Upper lobe of right lung (tissue), 1 donor: ENCODE measurements at regions not wholly inside any gene's neighbourhood (a gene's known extent, or its start where the extent isn't known, plus 50 kb on each side); places are given as distances from the start of the nearest gene placed in this dataset.
"Not testable (repeated sequence)": the region's sequence is repeated elsewhere in the genome, so short reads cannot be mapped to it uniquely, and the experiment has no call there.

Experiments
- ATAC-seq: fragments of 200-7000 bp; cut with Tn5 transposase; one replicate; pipeline ENCODE4 v1.9.1; 2020; ENCODE audit warnings: mild to moderate bottlenecking, moderate library complexity
- DNase-seq: peaks from one replicate; pipeline ENCODE4 v3.0.0-alpha.2; 2020
- H3K27ac ChIP-seq: fragments of 200-600 bp; one replicate; pipeline ENCODE4 v1.8.0; 2022
- H3K27me3 ChIP-seq: fragments of 200-600 bp; one replicate; pipeline ENCODE4 v1.8.0; 2022; ENCODE audit warnings: mild to moderate bottlenecking
- H3K36me3 ChIP-seq: fragments of 200-600 bp; one replicate; pipeline ENCODE4 v1.8.0; 2022
- H3K4me1 ChIP-seq: fragments of 200-600 bp; one replicate; pipeline ENCODE4 v1.8.0; 2022
- H3K4me3 ChIP-seq: fragments of 200-600 bp; one replicate; pipeline ENCODE4 v1.8.0; 2022; ENCODE audit warnings: mild to moderate bottlenecking
- H3K9me3 ChIP-seq: fragments of 200-600 bp; one replicate; pipeline ENCODE4 v1.8.0; 2022
- intact Hi-C: fragments of 100-400 bp; cut with DNase I; formaldehyde crosslinking; loops from one replicate; pipeline ENCODE4 v1.11.0; 2022
- TF ChIP-seq, protein P1 (sequence below): fragments of 200-600 bp; IDR thresholded peaks from one replicate; pipeline ENCODE4 v1.8.0; 2022; ENCODE audit warnings: antibody characterized with exemption
- donor health status: DM: no; HTN: yes; CAD: no; lungs with severe emphysema.

- TF ChIP-seq, protein P1, sequence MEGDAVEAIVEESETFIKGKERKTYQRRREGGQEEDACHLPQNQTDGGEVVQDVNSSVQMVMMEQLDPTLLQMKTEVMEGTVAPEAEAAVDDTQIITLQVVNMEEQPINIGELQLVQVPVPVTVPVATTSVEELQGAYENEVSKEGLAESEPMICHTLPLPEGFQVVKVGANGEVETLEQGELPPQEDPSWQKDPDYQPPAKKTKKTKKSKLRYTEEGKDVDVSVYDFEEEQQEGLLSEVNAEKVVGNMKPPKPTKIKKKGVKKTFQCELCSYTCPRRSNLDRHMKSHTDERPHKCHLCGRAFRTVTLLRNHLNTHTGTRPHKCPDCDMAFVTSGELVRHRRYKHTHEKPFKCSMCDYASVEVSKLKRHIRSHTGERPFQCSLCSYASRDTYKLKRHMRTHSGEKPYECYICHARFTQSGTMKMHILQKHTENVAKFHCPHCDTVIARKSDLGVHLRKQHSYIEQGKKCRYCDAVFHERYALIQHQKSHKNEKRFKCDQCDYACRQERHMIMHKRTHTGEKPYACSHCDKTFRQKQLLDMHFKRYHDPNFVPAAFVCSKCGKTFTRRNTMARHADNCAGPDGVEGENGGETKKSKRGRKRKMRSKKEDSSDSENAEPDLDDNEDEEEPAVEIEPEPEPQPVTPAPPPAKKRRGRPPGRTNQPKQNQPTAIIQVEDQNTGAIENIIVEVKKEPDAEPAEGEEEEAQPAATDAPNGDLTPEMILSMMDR = no peak
- no peak overlapping the region for H3K27ac ChIP-seq
- no peak overlapping the region for H3K4me3 ChIP-seq
- no peaks in the 10 kb centered on the region for H3K4me1 ChIP-seq
- ATAC-seq (no peak), DNase-seq (no peak)
- H3K9me3 ChIP-seq = no peaks in the 10 kb centered on the region
- H3K27me3 ChIP-seq = no peaks in the 10 kb centered on the region
- no peaks in the 10 kb centered on the region for H3K36me3 ChIP-seq
- intact Hi-C loops = no loop called here
Measured at GRCh38 chr3:98705212-98705611, 57.9 kb upstream of the ST3GAL6 start.

GRCh38 chr3:98705694-98706093, 57.4 kb upstream of the ST3GAL6 start:
- Histone ChIP-seq H3K27me3 (no peaks in the 10 kb centered on the region), H3K27ac (no peak overlapping the region), H3K9me3 (no peaks in the 10 kb centered on the region), H3K4me3 (no peak overlapping the region), H3K36me3 (no peaks in the 10 kb centered on the region), H3K4me1 (no peaks in the 10 kb centered on the region)
- intact Hi-C loops = no loop called here
- DNase-seq = no peak
- ATAC-seq = no peak
- TF ChIP-seq, protein P1 = no peak

DNA sequence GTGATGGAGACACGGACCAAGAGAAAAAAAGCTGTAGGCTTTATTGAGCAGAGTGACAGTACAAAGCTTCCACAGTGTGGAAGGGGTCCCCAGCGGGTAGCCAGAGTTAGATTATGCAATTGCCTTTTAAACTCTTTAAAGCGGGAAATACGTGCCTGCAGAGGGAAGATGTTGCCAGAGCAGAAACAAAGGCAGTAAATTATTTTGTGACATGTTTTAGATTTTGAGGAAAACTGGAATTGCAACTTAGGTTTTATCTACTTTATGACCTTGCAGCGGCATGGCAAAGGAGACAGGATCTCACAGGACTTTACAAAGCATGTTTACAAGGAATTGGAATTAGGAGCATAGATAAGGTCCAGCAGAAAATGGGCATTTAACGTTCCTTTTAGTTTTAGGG, 54.5 kb upstream of the ST3GAL6 start:
- H3K4me1 ChIP-seq, H3K36me3 ChIP-seq, H3K9me3 ChIP-seq, DNase-seq, H3K4me3 ChIP-seq, ATAC-seq, H3K27me3 ChIP-seq, intact Hi-C loops, H3K27ac ChIP-seq: not testable (repeated sequence)

- DNase-seq (no peak), ATAC-seq (peak; percentile 61)
- intact Hi-C loops = no loop called here
- Histone ChIP-seq H3K4me3 (no peak overlapping the region), H3K9me3 (no peaks in the 10 kb centered on the region), H3K36me3 (no peaks in the 10 kb centered on the region), H3K4me1 (no peaks in the 10 kb centered on the region), H3K27ac (no peak overlapping the region), H3K27me3 (no peaks in the 10 kb centered on the region)
- TF ChIP-seq, protein P1 = no peak
Measured at GRCh38 chr3:98709441-98709840, 53.7 kb upstream of the ST3GAL6 start.

- H3K4me3 ChIP-seq = no peak overlapping the region
- ATAC-seq = no peak
- H3K27me3 ChIP-seq = no peaks in the 10 kb centered on the region
- TF ChIP-seq, protein P1 = no peak
- H3K4me1 ChIP-seq = no peaks in the 10 kb centered on the region
- DNase-seq = no peak
- no peak overlapping the region for H3K27ac ChIP-seq
- no peaks in the 10 kb centered on the region for H3K36me3 ChIP-seq
- H3K9me3 ChIP-seq = no peaks in the 10 kb centered on the region
- intact Hi-C loops = no loop called here
Measured at GRCh38 chr3:98710067-98710659, 53.0 kb upstream of the ST3GAL6 start.

- no peak for DNase-seq
- intact Hi-C loops = no loop called here
Measured at GRCh38 chr3:98711426-98711825, 51.7 kb upstream of the ST3GAL6 start.

More at GRCh38 chr3:98711426-98711825, 51.7 kb upstream of the ST3GAL6 start:
- H3K36me3 ChIP-seq = no peaks in the 10 kb centered on the region
- H3K4me1 ChIP-seq = no peaks in the 10 kb centered on the region
- H3K4me3 ChIP-seq = no peak overlapping the region
- H3K9me3 ChIP-seq = no peaks in the 10 kb centered on the region
- ATAC-seq = no peak
- no peak overlapping the region for H3K27ac ChIP-seq
- no peaks in the 10 kb centered on the region for H3K27me3 ChIP-seq
- TF ChIP-seq, protein P1 = no peak
